Stimulated activated naive CD4-positive, alpha-beta T cell treated with Interleukin-2 at 50 U/mL for 16 hours (primary cell): ENCODE measurements at regions not wholly inside any gene's neighbourhood (a gene's known extent, or its start where the extent isn't known, plus 50 kb on each side); places are given as distances from the start of the nearest gene placed in this dataset.
A peak's percentile ranks its signal among the peaks of the same experiment; 100 is the strongest.

Source experiments
- DNase-seq: peaks from one replicate; lab custom pipeline; 2025; lab: John Stamatoyannopoulos, UW

DNA sequence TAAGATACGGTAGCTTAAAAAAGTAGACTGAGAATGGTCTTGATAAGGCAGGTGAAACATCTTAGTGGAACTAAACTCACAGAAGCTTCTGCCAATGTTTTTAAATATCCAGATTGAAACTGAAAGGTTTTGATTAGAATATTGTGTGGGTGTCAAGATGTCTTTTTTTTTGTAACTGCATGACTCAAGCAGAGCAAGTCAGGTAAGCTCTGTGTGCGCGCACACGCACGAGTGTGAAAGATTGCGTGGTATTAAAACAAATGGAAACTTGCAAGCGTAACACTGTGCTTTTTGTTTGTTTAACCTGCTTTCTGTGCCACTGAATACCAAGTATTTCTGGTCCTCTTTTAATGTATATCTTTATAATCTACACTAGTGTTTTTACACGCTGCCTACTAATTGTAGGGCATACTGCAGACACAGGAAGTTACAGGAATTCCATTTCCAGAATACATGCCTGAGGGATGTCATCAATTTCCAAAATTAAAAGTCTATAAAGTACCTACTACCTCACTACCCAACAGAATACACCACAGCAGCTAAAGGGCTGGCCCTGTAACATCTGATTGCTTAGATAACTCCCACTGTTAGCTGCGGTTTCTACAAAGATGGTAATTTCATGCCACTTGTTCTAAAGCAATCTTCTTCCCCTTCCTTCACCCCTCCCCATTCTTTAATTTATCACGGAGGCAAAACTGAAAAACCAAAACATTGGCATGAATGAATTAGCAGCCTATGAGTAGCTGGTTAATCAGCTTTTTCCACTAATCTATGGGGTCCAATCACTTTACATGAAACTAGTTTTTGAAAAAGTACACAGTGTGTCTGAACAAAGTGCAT lies 472.8 kb downstream of the SHQ1 start:
- peak; percentile 43 for DNase-seq

GRCh38 chr3:72373139-72373538 lies 475.1 kb downstream of the SHQ1 start:
- DNase-seq: no peak

DNA sequence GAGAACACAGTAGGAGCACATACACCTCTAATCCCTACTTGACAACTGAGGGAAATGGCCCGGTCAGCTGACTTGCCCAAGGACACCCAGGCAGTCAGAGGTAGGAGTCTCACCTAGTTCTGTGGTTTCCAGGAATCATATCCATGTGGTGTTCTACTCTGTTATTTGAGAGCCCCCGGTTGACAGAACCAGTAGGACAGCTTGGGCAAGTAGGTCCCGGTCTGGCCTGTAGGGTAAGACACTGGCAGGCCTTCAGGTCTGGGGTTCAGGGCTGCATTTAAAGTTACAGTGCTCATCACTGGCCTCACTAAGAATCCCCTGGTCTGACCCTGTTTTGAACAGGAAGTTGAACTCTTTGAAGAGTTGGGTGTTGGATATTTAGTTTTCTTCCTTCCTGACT lies 476.1 kb downstream of the SHQ1 start:
- no peak for DNase-seq

GRCh38 chr3:72371431-72371830 lies 476.8 kb downstream of the SHQ1 start:
- DNase-seq: no peak

- no peak for DNase-seq
These were observed 477.3 kb downstream of the SHQ1 start for GRCh38 chr3:72370947-72371346.

DNA sequence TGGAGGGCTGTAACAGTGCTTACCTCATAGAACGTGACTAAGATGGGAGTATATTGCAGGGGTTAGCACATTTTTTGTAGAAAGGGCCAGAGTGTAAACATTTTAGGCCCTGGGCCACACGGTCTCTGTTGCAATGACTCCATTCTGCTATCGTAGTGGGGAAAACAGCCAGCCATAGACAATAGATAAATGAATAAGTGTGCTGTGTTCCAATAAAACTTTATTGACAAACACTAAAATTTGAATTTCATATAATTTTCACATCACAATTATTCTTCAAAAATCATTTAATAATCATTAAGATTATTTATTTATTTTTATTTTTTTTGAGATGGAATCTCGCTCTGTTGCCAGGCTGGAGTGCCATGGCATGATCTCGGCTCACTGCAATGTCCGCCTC lies 478.6 kb downstream of the SHQ1 start:
- DNase-seq: no peak

DNA sequence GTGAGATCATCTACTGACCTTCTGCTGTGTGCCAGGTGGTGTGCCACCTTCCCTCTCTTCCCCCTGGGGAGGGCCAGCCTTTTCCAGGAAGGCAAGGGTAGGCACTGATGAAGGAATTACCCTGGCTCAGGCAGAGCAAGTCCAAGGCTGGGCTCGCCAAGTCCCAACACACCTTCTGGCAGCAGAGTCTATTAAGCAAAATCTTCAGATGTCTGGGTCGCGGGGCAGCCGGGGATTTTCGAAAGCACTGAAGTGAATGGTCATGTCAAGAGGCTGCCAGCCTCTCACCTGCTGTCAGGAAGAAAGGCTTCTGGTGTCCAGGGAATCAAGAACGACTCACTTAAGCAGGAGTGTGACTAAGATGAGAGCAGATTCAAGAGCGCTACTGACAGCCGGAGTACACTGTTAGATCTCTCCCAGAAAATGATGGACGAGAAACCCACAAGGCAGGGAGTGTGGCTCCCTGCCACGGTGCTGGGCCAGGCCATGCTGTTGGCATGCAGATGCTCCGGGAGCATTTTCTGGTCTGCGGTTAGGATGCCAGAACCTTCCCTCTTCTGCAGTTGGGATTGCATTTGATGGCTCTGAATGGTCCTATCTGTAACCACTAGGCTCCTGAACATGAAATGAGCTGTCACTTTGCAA lies 479.8 kb downstream of the SHQ1 start:
- DNase-seq: no peak

- no peak for DNase-seq
These were observed 486.3 kb downstream of the SHQ1 start for GRCh38 chr3:72361990-72362389.

GRCh38 chr3:72359743-72360142 lies 488.5 kb downstream of the SHQ1 start:
- DNase-seq: no peak

GRCh38 chr3:72355168-72355567 lies 493.1 kb downstream of the SHQ1 start:
- DNase-seq: no peak

DNA sequence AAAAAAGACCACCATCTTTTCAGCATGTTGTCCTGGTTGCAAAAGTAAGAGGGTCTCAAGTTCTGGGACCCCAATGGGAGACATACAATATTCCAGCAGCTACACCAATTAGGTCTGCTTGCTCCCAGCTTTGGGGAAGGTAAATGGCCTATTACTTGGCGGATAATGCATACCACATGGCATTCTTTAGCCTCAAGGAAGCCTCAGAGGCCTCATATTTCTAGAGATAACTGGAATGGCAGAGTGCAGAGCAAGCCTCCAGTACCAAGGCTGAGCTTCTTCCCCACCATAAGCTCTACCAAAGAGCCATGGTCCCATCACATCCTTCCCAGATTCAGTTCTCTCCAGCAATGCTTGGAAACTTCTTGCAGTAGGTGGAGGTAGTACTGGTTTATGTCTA lies 493.8 kb downstream of the SHQ1 start:
- no peak for DNase-seq

GRCh38 chr3:72353236-72354128 lies 494.8 kb downstream of the SHQ1 start:
- no peak for DNase-seq

DNA sequence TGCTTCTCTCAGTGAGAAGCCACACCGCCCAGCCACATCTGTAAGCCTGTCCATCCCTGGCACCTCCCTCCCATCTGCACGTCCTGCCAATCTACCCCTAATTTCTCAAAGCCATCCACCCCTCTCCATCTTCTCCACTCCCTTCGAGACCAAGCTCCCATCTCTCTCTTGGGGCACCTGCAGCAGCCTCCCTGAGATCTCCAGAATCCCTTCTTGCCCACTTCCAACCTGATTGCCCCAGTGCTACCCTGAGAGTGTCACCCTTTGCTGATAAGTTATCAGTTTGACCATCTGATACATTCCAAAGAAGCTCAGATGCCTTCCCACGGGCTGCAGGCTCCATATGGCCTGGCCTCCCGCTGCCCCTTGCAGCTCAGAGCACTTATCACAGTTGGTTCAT lies 496.1 kb downstream of the SHQ1 start:
- DNase-seq: no peak

- no peak for DNase-seq
These were observed 496.7 kb downstream of the SHQ1 start for GRCh38 chr3:72351536-72351935.

DNA sequence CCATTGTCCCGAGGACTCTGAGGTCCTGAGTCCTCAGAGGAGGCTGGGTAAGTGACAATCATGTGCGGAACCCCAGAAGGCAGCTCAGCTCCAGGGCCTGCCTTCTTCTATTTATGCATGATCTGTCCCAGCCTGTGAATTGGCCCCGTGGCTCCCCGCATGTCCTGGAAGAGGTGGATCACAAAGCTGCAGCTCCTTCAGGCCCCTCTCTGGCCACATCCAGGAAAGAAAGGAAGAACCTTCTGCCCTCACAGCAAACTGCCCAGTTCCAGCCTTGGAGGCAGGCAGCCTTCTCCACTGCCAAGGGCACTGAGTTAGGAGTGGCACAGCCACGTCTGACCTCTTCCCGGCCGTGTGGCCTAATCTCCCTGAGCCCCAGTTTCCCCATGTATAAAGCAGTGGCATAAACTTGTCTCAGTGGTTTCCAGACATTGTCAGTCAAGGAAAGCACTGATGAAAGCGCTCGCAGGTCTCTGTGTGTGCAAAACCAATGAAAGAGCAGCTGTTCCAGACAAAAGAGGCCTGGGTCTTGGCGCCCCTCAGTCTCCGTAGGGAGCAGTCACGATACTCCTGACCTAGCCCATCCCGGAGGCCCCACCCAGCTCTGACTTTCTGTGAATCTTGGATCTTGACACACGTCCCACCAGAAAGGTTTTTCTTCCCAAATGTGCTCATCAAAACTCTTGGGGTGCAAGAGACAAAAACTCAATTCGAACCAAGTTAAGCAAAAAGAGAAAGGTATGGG lies 497.3 kb downstream of the SHQ1 start:
- no peak for DNase-seq

DNA sequence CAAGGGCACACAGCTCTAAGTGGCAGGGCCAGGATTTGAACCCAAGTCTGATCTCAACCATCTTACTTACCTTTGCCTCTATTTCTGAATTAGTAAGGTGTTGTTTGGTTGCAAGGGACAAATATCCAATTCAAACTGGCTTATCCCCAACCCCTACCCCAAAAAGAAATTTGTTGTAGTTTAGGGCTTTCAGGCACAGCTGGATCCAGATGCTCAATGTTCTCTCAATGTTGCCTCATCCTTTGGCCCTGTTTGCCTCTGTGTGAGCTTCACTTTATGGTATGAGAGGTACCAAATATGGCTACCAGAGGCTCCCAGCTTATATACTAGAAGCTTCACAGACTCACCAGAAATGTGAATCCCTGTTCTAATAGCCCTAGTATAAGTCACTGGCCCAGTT lies 499.9 kb downstream of the SHQ1 start:
- no peak for DNase-seq

GRCh38 chr3:72347819-72348319 lies 500.4 kb downstream of the SHQ1 start:
- DNase-seq: peak; percentile 25

DNA sequence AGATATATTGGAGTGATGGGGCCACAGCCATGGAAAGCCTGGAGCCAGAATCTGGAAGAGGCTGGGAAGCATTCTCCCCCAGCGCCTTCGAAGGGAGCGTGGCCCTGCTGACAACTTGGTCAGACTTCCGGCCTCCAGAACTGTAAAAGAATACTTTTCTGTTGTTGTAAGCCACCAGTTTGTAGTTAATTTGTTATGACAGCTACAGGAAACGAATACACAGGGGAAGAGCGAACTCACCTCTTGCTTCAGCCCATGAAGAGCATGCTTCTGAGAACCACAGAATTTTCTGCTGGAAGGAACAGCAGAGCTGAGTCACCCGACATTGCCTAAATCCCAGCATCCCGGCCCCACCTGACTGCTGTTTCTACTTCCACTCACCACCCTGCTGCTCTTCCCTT lies 501.7 kb downstream of the SHQ1 start:
- no peak for DNase-seq

DNA sequence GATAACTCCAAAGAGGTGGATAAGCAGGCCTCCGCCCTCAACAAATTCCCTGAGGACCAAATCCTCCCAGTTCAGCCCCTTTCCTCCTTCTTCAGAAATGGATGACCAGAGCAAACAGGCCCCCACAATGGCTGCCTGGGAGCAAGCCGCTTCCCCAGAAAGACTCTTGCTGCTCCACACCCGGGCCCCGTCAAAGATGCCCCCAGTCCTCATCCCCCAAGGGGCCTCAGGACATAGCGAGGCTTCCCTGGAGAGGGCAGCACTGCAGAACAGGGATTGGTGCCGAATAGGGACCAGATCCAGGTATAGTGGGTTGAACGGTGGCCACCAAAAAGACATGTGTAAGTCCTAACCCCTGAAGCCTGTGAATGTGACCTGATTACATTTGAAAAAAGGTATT lies 502.3 kb downstream of the SHQ1 start:
- DNase-seq: no peak

- DNase-seq: no peak
These were observed 502.9 kb downstream of the SHQ1 start for GRCh38 chr3:72345237-72345878.

GRCh38 chr3:72344647-72345046 lies 503.6 kb downstream of the SHQ1 start:
- no peak for DNase-seq
